Naive thymus-derived CD4-positive, alpha-beta T cell (primary cell): ENCODE measurements at regions not wholly inside any gene's neighbourhood (a gene's known extent, or its start where the extent isn't known, plus 50 kb on each side); places are given as distances from the start of the nearest gene placed in this dataset.
A peak's percentile ranks its signal among the peaks of the same experiment; 100 is the strongest.

ENCODE experiments used
- ATAC-seq: fragments of 150-1000 bp; cut with Tn5 transposase; 2 replicates; pipeline ENCODE4 v1.10.0; 2021; ENCODE audit warnings: mild to moderate bottlenecking, moderate library complexity
- CTCF ChIA-PET: fragments of 350-600 bp; sonication (Branson Sonifier 250); formaldehyde crosslinking; loops from one replicate; lab custom pipeline; 2021; ENCODE audit warnings: antibody characterized with exemption; lab: Charles Lee
- POLR2A ChIA-PET: fragments of 350-600 bp; sonication (Branson Sonifier 250); formaldehyde crosslinking; loops from one replicate; lab custom pipeline; 2021; ENCODE audit warnings: antibody characterized with exemption, inconsistent platforms; lab: Charles Lee
- DNase-seq, 9 donors: peaks; one replicate each; pipeline versions ENCODE4 v3.0.0 to v3.0.0-alpha.2; 2020 to 2022; ENCODE audit warnings: mixed read lengths in 1 of 9
- H3K27ac ChIP-seq: one replicate; pipeline ENCODE4 v1.7.0; 2013; ENCODE audit warnings: mild to moderate bottlenecking, low read depth, low read length, moderate library complexity
- H3K27me3 ChIP-seq, 2 donors: one replicate each; pipeline ENCODE4 v1.7.0; 2013; ENCODE audit warnings: low read length in 2 of 2, mild to moderate bottlenecking in 2 of 2, moderate library complexity in 2 of 2; ENCODE audit not compliant: control insufficient read depth in 2 of 2, insufficient read depth in 2 of 2
- H3K36me3 ChIP-seq, 3 experiments: 1 replicate in 2 of 3; 2 replicates in 1 of 3; pipeline ENCODE4 v1.7.0; 2013; ENCODE audit warnings: low read length in 3 of 3, mild to moderate bottlenecking in 3 of 3, moderate library complexity in 1 of 3; ENCODE audit not compliant: insufficient read depth in 3 of 3, control insufficient read depth in 2 of 3
- H3K4me1 ChIP-seq, 2 donors: one replicate each; pipeline ENCODE4 v1.7.0; 2013; ENCODE audit warnings: low read length in 2 of 2, mild to moderate bottlenecking in 2 of 2, moderate library complexity in 1 of 2; ENCODE audit not compliant: control insufficient read depth in 2 of 2, insufficient read depth in 2 of 2
- H3K4me3 ChIP-seq: 2 replicates; pipeline ENCODE4 v1.7.0; 2013; ENCODE audit warnings: mild to moderate bottlenecking, low read length
- H3K9me3 ChIP-seq, 3 experiments: 1 replicate in 2 of 3; 2 replicates in 1 of 3; pipeline ENCODE4 v1.7.0; 2013; ENCODE audit warnings: low read length in 3 of 3; ENCODE audit not compliant: control insufficient read depth in 2 of 3
- H3K27ac Mint-ChIP-seq, 9 donors: one replicate each; pipeline ENCODE4 v1.8.0; 2020 to 2022; ENCODE audit warnings: mixed read lengths in 9 of 9, mild to moderate bottlenecking in 8 of 9, moderate library complexity in 5 of 9, inconsistent platforms in 2 of 9
- H3K27me3 Mint-ChIP-seq, 5 donors: one replicate each; pipeline ENCODE4 v1.8.0; 2021 to 2022; ENCODE audit warnings: mixed read lengths in 5 of 5, mild to moderate bottlenecking in 1 of 5
- H3K36me3 Mint-ChIP-seq, 5 donors: one replicate each; pipeline ENCODE4 v1.8.0; 2020 to 2022; ENCODE audit warnings: mixed read lengths in 5 of 5, mild to moderate bottlenecking in 3 of 5, inconsistent platforms in 1 of 5
- H3K4me1 Mint-ChIP-seq, 7 donors: one replicate each; pipeline ENCODE4 v1.8.0; 2020 to 2022; ENCODE audit warnings: mixed read lengths in 7 of 7, mild to moderate bottlenecking in 3 of 7, inconsistent platforms in 1 of 7
- H3K4me3 Mint-ChIP-seq, 10 donors: one replicate each; pipeline ENCODE4 v1.8.0; 2020 to 2022; ENCODE audit warnings: mild to moderate bottlenecking in 10 of 10, mixed read lengths in 10 of 10, moderate library complexity in 6 of 10, inconsistent platforms in 2 of 10
- H3K9me3 Mint-ChIP-seq, 11 donors: one replicate each; pipeline ENCODE4 v1.8.0; 2020 to 2022; ENCODE audit warnings: mixed read lengths in 11 of 11, mild to moderate bottlenecking in 4 of 11, inconsistent platforms in 1 of 11, moderate library complexity in 1 of 11
- intact Hi-C, 2 donors: fragments of 100-400 bp; cut with micrococcal nuclease; formaldehyde crosslinking; loops; one replicate each; pipeline ENCODE4 v1.15.1; 2023

GRCh38 chr20:51098284-51098810, 75.4 kb upstream of the KCNG1 start:
- Histone ChIP-seq H3K27me3 (no peaks in the 10 kb centered on the region), H3K27ac (no peak overlapping the region), H3K4me3 (no peak overlapping the region), H3K36me3 (no peaks in the 10 kb centered on the region), H3K9me3 (no peaks in the 10 kb centered on the region), H3K4me1 (no peaks in the 10 kb centered on the region)
- peaks cover 7 to 40% (median 29%) of the 10 kb centered on the region in 5 donors for H3K27me3 Mint-ChIP-seq
- no peaks in the 10 kb centered on the region for H3K4me1 Mint-ChIP-seq
- no peak for DNase-seq
- no peaks in the 10 kb centered on the region for H3K36me3 Mint-ChIP-seq
- peaks cover 0 to 4% (median 0%) of the 10 kb centered on the region in 11 donors for H3K9me3 Mint-ChIP-seq
- ChIA-PET POLR2A (no interaction called here), CTCF (no interaction called here)
- H3K27ac Mint-ChIP-seq, result no peak overlapping the region
- intact Hi-C loops, result no loop called here
- ATAC-seq, result no peak
- no peak overlapping the region for H3K4me3 Mint-ChIP-seq

GRCh38 chr20:51097351-51098120, 74.6 kb upstream of the KCNG1 start:
- intact Hi-C loops, result no loop called here
- H3K4me1 ChIP-seq, result no peaks in the 10 kb centered on the region
- no peaks in the 10 kb centered on the region for H3K9me3 ChIP-seq
- H3K9me3 Mint-ChIP-seq, result peaks cover 0 to 4% (median 0%) of the 10 kb centered on the region in 11 donors
- POLR2A ChIA-PET, result no interaction called here
- peaks cover 0 to 1% (median 0%) of the 10 kb centered on the region in 7 donors for H3K4me1 Mint-ChIP-seq
- H3K4me3 ChIP-seq, result no peak overlapping the region
- no peak overlapping the region for H3K27ac ChIP-seq
- no peaks in the 10 kb centered on the region for H3K36me3 Mint-ChIP-seq
- DNase-seq (no peak), ATAC-seq (no peak)
- no peak overlapping the region for H3K27ac Mint-ChIP-seq
- no peaks in the 10 kb centered on the region for H3K27me3 ChIP-seq
- peaks cover 15 to 48% (median 37%) of the 10 kb centered on the region in 5 donors for H3K27me3 Mint-ChIP-seq
- no peaks in the 10 kb centered on the region for H3K36me3 ChIP-seq
- no peak overlapping the region for H3K4me3 Mint-ChIP-seq
- CTCF ChIA-PET, result interaction anchor here (1.1 kb wide), 1 partner anchor 134 kb away, joined by 3 read pairs; no protein-coding TSS in a partner anchor

GRCh38 chr20:51096582-51097267, 73.8 kb upstream of the KCNG1 start:
- ChIA-PET POLR2A (no interaction called here), CTCF (interaction anchor here (1.1 kb wide), 1 partner anchor 133 kb away, joined by 3 read pairs; no protein-coding TSS in a partner anchor)
- intact Hi-C loops, result no loop called here
- Mint-ChIP-seq H3K27me3 (peaks cover 24 to 49% (median 43%) of the 10 kb centered on the region in 5 donors), H3K4me3 (no peak overlapping the region), H3K4me1 (peaks cover 0 to 8% (median 4%) of the 10 kb centered on the region in 7 donors), H3K36me3 (no peaks in the 10 kb centered on the region), H3K27ac (no peak overlapping the region), H3K9me3 (peaks cover 0 to 3% (median 0%) of the 10 kb centered on the region in 11 donors)
- ATAC-seq (no peak), DNase-seq (no peak)
- Histone ChIP-seq H3K4me1 (no peaks in the 10 kb centered on the region), H3K4me3 (no peak overlapping the region), H3K36me3 (no peaks in the 10 kb centered on the region), H3K27ac (no peak overlapping the region), H3K27me3 (no peaks in the 10 kb centered on the region), H3K9me3 (no peaks in the 10 kb centered on the region)

GRCh38 chr20:51095633-51096521, 73.0 kb upstream of the KCNG1 start:
- Histone ChIP-seq H3K36me3 (no peaks in the 10 kb centered on the region), H3K27ac (no peak overlapping the region), H3K4me1 (no peaks in the 10 kb centered on the region), H3K27me3 (no peaks in the 10 kb centered on the region), H3K9me3 (no peaks in the 10 kb centered on the region), H3K4me3 (no peak overlapping the region)
- peaks cover 30 to 56% (median 48%) of the 10 kb centered on the region in 5 donors for H3K27me3 Mint-ChIP-seq
- CTCF ChIA-PET, result no interaction called here
- intact Hi-C loops, result no loop called here
- H3K36me3 Mint-ChIP-seq, result no peaks in the 10 kb centered on the region
- POLR2A ChIA-PET, result no interaction called here
- no peak for DNase-seq
- no peak overlapping the region for H3K4me3 Mint-ChIP-seq
- no peak for ATAC-seq
- peaks cover 0 to 3% (median 0%) of the 10 kb centered on the region in 11 donors for H3K9me3 Mint-ChIP-seq
- peaks cover 0 to 10% (median 4%) of the 10 kb centered on the region in 7 donors for H3K4me1 Mint-ChIP-seq
- H3K27ac Mint-ChIP-seq, result peak overlapping the region in 1 of 9 donors; percentile 59

GRCh38 chr20:51094221-51094620, 71.3 kb upstream of the KCNG1 start:
- H3K9me3 Mint-ChIP-seq, result peaks cover 0 to 3% (median 0%) of the 10 kb centered on the region in 11 donors
- H3K27me3 Mint-ChIP-seq, result peaks cover 38 to 66% (median 59%) of the 10 kb centered on the region in 5 donors
- ChIA-PET POLR2A (no interaction called here), CTCF (no interaction called here)
- no peak overlapping the region for H3K4me3 Mint-ChIP-seq
- Histone ChIP-seq H3K27ac (no peak overlapping the region), H3K4me1 (no peaks in the 10 kb centered on the region), H3K4me3 (no peak overlapping the region), H3K9me3 (no peaks in the 10 kb centered on the region), H3K27me3 (no peaks in the 10 kb centered on the region), H3K36me3 (no peaks in the 10 kb centered on the region)
- intact Hi-C loops, result no loop called here
- ATAC-seq (no peak), DNase-seq (no peak)
- H3K27ac Mint-ChIP-seq, result no peak overlapping the region
- H3K4me1 Mint-ChIP-seq, result peaks cover 0 to 10% (median 4%) of the 10 kb centered on the region in 7 donors
- H3K36me3 Mint-ChIP-seq, result no peaks in the 10 kb centered on the region

GRCh38 chr20:51093240-51093763, 70.4 kb upstream of the KCNG1 start:
- Mint-ChIP-seq H3K27me3 (peaks cover 35 to 66% (median 59%) of the 10 kb centered on the region in 5 donors), H3K27ac (no peak overlapping the region), H3K4me3 (no peak overlapping the region), H3K9me3 (peaks cover 0 to 3% (median 0%) of the 10 kb centered on the region in 11 donors), H3K4me1 (peaks cover 0 to 10% (median 4%) of the 10 kb centered on the region in 7 donors), H3K36me3 (no peaks in the 10 kb centered on the region)
- intact Hi-C loops, result no loop called here
- Histone ChIP-seq H3K27ac (no peak overlapping the region), H3K9me3 (no peaks in the 10 kb centered on the region), H3K36me3 (no peaks in the 10 kb centered on the region), H3K4me3 (no peak overlapping the region), H3K27me3 (no peaks in the 10 kb centered on the region), H3K4me1 (no peaks in the 10 kb centered on the region)
- no peak for DNase-seq
- no peak for ATAC-seq
- ChIA-PET CTCF (no interaction called here), POLR2A (no interaction called here)
